ENCODE measurements at regions not wholly inside any gene's neighbourhood (a gene's known extent, or its start where the extent isn't known, plus 50 kb on each side); places are given as distances from the start of the nearest gene placed in this dataset.

DNA sequence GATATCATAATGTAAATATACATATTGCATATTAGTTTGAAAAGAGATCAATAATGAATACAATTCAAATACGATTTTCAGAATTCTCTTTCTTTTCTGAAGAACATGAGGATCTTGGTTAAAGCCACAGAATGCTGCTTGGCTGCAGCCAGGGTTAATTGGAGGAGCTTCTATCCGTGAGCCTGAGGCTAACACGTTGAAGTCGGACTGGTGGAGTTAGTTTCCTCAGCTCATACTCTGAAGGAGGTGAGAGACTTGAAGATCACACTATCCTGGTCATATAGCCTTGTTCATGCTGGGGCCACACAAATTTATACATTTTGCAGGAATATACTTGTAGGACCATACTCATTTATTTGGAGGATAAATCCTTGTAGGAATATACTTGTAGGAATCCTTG, 335.8 kb downstream of the TRIB2 start:
- no peaks in the 10 kb centered on the region for H3K36me3 Mint-ChIP-seq (ENCODE audit: insufficient read depth)
- H3K9me3 Mint-ChIP-seq, result no peaks in the 10 kb centered on the region
- no peak overlapping the region for H3K27ac Mint-ChIP-seq
- no peak for ATAC-seq (replicated peaks)
- DNase-seq, result no peak
- H3K4me1 Mint-ChIP-seq (ENCODE audit: low read depth in 2 of 2), result no peaks in the 10 kb centered on the region
- peaks cover 17 to 21% of the 10 kb centered on the region in 2 donors for H3K27me3 Mint-ChIP-seq
- H3K4me3 Mint-ChIP-seq, result no peak overlapping the region

DNA sequence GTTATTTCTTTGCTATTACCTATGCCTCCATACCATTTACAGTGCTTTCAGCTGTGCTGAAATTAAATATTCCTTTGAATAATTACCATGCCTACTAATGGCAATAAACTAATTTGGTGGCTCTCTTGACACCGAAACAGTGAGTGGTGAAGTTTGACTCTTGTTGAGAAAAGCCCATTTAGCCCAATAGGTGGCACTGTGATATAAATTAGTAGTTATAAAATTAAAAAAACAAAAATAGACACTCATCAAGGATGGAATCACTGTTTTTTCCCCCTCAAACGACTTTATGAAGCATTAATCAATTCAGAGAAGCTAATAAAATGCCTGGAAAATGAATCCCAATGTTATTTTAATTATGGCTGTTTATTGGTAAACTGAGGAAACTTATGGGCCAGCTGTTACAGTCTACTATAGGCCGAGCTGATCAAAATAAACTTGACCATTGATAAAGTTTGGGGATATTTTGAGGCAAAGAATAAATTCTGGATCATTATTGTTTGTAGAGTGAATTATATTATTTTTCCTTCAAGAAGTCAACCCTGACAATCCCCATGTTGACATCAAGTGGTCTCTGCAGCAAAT, 339.6 kb downstream of the TRIB2 start:
- Mint-ChIP-seq H3K27me3 (peaks cover 25 to 26% of the 10 kb centered on the region in 2 donors), H3K9me3 (no peaks in the 10 kb centered on the region), H3K4me1 (ENCODE audit: low read depth in 2 of 2) (no peaks in the 10 kb centered on the region), H3K4me3 (no peak overlapping the region), H3K36me3 (ENCODE audit: insufficient read depth) (no peaks in the 10 kb centered on the region), H3K27ac (no peak overlapping the region)
- ATAC-seq (replicated peaks) (no peak), DNase-seq (no peak)

DNA sequence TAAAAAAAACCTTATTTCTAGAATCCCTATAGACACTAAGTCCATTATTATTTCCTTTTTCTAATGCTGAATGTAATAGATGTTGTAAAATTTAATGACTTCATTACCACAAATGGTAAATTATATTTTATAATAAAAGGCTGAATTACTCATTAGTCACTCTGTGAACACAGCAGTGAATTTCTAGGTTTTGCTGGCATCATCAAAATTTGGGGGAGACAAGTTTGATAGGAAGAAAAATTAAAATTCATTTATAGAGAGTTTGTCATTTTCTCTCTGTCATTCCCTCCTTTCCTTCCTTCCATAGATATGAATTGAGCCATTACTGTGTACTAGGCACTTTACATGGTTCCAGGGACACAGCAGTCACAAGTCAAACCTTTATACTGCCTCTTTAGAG, 340.9 kb downstream of the TRIB2 start:
- Mint-ChIP-seq H3K4me3 (no peak overlapping the region), H3K9me3 (no peaks in the 10 kb centered on the region)

DNA sequence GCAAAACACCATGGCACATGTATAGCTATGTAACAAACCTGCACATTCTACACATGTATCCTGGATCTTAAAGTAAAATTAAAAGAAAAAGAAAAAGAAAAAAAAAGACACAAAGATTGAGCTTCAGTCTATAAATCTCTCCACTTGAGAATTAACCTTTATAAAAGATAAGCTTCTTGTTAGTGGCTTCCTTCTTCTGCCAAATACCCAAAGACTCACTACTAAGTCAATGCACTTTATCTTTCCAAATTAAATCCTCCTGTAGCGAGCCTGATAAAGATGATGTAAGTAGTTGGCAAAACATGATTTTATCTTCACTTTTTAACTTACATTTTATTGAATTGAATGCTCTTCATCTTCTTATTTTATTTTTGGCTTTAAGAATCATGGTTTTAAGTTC, 349.9 kb downstream of the TRIB2 start:
- Mint-ChIP-seq H3K9me3 (no peaks in the 10 kb centered on the region), H3K27ac (no peak overlapping the region), H3K4me3 (no peak overlapping the region), H3K4me1 (ENCODE audit: low read depth in 2 of 2) (no peaks in the 10 kb centered on the region), H3K36me3 (ENCODE audit: insufficient read depth) (no peaks in the 10 kb centered on the region), H3K27me3 (peaks cover 44 to 56% of the 10 kb centered on the region in 2 donors)
- ATAC-seq (replicated peaks), result no peak
- DNase-seq, result no peak

More for the DNA sequence above, 340.9 kb downstream of the TRIB2 start:
- no peaks in the 10 kb centered on the region for H3K36me3 Mint-ChIP-seq (ENCODE audit: insufficient read depth)
- H3K27ac Mint-ChIP-seq, result no peak overlapping the region
- no peak for DNase-seq
- ATAC-seq (replicated peaks), result no peak
- H3K4me1 Mint-ChIP-seq (ENCODE audit: low read depth in 2 of 2), result no peaks in the 10 kb centered on the region
- H3K27me3 Mint-ChIP-seq, result peaks cover 25 to 26% of the 10 kb centered on the region in 2 donors

DNA sequence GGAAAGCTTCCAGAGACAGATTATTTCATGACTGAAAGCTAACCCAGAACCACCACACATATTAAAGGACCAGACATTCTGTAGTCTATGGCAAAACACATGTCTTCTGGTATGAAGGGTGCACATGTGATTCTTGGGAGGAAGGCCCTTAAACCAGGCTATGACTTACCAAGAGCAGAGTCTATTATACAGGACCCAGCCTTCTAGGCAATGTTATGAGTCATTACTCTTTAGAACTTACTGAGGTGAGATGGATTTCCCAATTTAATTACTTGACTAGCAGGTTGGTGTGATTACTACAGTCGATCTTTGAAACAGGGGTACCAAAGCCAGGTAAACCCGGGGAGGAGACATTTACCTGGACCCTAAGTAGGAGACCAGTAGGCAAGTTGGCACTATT, 350.8 kb downstream of the TRIB2 start:
- H3K9me3 Mint-ChIP-seq, result no peaks in the 10 kb centered on the region
- H3K4me3 Mint-ChIP-seq, result no peak overlapping the region
- DNase-seq, result no peak
- H3K4me1 Mint-ChIP-seq (ENCODE audit: low read depth in 2 of 2), result no peaks in the 10 kb centered on the region
- peaks cover 45 to 57% of the 10 kb centered on the region in 2 donors for H3K27me3 Mint-ChIP-seq
- H3K36me3 Mint-ChIP-seq (ENCODE audit: insufficient read depth), result no peaks in the 10 kb centered on the region
- no peak for ATAC-seq (replicated peaks)
- H3K27ac Mint-ChIP-seq, result no peak overlapping the region

DNA sequence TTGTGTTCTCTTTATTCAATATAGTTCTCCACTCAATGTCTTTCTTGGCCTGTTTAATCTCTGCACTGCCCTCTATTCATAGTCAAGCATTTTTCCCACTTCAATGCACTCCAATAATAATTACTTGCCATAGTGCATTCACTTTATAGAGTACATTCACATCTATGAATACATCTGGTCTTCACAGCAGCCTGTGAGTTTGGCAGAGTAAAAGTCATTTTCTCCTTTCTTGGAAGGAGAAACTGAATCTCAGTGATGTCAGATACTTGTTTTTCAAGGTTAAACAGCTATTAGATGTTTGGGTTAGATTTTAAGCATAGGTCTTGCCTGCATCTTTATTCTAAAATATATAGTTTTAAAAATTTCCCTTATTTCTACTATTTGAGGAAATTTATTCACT, 373.2 kb downstream of the TRIB2 start:
- DNase-seq (no peak), ATAC-seq (replicated peaks) (no peak)
- Mint-ChIP-seq H3K36me3 (ENCODE audit: insufficient read depth) (no peaks in the 10 kb centered on the region), H3K4me3 (no peak overlapping the region), H3K27ac (no peak overlapping the region), H3K9me3 (no peaks in the 10 kb centered on the region), H3K27me3 (peaks cover 48 to 57% of the 10 kb centered on the region in 2 donors), H3K4me1 (ENCODE audit: low read depth in 2 of 2) (no peaks in the 10 kb centered on the region)

DNA sequence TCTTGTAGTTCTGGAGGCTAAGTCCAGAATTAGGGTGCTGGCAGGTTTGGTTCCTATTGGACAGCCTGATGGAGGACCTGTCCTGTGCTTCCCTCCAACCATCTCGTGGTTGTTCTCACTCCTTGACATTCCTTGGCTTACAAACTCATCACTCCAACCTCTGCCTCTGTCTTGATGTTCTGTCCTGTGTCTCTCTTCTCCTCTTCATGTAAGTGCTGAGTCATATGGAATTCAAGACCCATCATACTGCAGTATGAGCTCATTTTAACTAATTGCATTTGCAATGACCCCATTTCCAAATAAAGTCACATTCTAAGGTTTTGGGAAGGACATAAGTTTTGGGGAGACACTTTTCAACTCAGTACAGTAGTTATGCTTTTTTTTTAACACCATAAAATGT, 374.7 kb downstream of the TRIB2 start:
- Mint-ChIP-seq H3K36me3 (ENCODE audit: insufficient read depth) (no peaks in the 10 kb centered on the region), H3K4me3 (no peak overlapping the region), H3K27ac (no peak overlapping the region), H3K9me3 (no peaks in the 10 kb centered on the region), H3K4me1 (ENCODE audit: low read depth in 2 of 2) (no peaks in the 10 kb centered on the region), H3K27me3 (peaks cover 55 to 72% of the 10 kb centered on the region in 2 donors)
- DNase-seq (no peak), ATAC-seq (replicated peaks) (no peak)

DNA sequence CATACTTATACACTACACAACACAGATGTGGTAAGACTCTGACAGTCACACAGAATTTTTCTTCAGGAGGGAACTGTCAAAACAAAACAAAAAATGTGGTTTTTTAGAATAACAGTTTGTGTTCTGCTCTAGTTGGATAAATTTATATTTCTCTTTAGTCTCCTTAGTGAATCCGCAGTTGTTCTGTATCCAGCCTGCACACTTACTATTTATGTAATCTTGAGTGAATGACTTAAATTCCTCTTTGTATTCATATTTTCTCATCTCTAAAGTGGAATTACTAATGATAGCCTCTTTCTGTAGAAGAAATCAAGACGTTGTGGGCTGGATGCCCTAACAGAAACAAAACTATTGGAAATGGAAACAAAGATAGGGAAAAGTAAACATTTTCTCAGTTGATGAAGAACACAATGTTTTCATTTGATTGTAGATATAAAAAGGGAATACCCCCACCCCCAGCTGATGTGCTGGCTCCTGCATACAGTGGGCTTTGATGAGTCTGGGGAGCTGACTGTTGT, 375.2 kb downstream of the TRIB2 start:
- Mint-ChIP-seq H3K27ac (no peak overlapping the region), H3K27me3 (peaks cover 57 to 77% of the 10 kb centered on the region in 2 donors), H3K4me3 (no peak overlapping the region), H3K36me3 (ENCODE audit: insufficient read depth) (no peaks in the 10 kb centered on the region), H3K4me1 (ENCODE audit: low read depth in 2 of 2) (no peaks in the 10 kb centered on the region), H3K9me3 (no peaks in the 10 kb centered on the region)
- ATAC-seq (replicated peaks), result no peak
- no peak for DNase-seq

DNA sequence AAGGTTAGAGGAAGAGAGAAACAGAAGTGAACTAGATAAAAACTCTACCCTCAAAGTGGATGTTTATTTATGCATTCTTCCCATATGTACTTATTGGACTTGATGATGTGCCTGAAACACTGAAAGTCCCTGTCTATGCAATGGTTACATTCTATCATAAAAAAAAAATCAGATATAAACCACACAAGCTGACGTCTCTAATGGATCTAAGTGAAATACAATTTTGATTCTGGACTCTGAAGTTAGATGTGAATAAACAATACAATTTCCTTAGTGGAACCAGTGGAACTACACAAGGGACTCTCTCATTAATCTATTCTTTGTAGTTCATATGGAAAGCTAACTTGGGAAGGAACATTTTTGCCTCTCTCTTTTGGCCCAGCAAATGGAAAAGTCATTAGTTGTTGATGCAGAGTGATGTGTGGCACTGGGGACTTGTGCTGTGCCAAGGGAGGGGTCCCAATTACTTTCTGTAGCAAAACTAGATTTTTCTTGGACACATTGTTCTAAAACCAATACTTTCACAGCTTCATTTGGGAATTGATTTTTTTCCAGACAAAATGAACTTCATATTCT, 376.8 kb downstream of the TRIB2 start:
- no peak overlapping the region for H3K27ac Mint-ChIP-seq

DNA sequence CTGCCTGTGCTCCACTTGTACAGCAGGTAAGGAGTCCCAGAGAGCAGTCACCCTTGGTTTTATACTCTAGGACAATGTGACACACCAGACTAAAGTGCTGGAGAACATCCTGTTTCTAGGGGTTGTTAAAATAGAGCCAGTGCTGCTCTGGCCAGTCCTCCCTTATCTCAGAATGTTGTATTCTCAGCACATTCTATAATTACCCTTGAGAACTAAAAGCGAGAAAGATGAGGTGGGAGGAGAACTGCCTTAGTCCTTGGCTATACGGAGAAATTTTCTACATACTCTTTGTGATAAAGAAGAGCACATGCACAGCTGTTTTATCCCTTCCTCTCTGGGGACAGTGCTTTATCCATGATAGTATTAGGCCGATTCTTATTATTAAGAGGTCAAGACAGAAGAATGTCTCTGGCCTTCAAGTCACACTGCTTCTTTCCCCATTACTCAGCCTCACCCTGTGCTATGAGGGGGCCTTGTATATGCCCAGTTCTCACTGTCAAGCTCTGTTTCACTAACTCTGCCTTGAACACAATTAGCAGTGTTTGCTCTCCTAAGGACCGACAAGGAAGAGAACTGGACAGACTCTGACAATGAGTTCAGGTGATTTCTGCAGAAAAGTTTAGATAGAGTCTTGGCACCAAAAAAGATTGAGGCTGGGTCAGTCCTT, 385.8 kb downstream of the TRIB2 start:
- DNase-seq (no peak), ATAC-seq (replicated peaks) (no peak)
- peaks cover 37 to 42% of the 10 kb centered on the region in 2 donors for H3K27me3 Mint-ChIP-seq
- no peaks in the 10 kb centered on the region for H3K4me1 Mint-ChIP-seq (ENCODE audit: low read depth in 2 of 2)
- no peak overlapping the region for H3K27ac Mint-ChIP-seq
- H3K36me3 Mint-ChIP-seq (ENCODE audit: insufficient read depth), result no peaks in the 10 kb centered on the region
- H3K9me3 Mint-ChIP-seq, result peaks cover 0 to 6% of the 10 kb centered on the region in 2 donors
- H3K4me3 Mint-ChIP-seq, result no peak overlapping the region

More for the DNA sequence above, 376.8 kb downstream of the TRIB2 start:
- ATAC-seq (replicated peaks), result no peak
- Mint-ChIP-seq H3K27me3 (peaks cover 52 to 77% of the 10 kb centered on the region in 2 donors), H3K9me3 (no peaks in the 10 kb centered on the region), H3K36me3 (ENCODE audit: insufficient read depth) (no peaks in the 10 kb centered on the region), H3K4me1 (ENCODE audit: low read depth in 2 of 2) (no peaks in the 10 kb centered on the region), H3K4me3 (no peak overlapping the region)
- DNase-seq, result no peak

DNA sequence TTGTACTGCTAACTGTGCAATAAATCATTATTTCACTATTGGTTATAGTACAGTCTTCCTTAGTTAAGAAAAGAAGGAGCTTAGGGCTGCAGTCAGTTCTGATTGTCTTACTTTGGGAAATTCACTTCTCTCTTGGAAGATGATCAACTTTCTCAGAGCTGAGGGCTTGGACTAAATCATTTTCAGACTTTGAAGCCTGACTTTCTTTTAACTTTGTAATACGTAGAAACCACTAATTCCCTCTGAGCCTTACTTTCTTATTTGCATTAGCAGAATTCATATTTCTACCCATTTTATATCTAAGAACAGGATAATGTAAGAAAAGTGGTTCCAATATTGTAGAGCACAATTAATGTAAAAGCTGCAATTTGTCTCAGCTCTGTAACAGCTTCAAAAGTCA, 386.4 kb downstream of the TRIB2 start:
- H3K9me3 Mint-ChIP-seq, result peaks cover 0 to 6% of the 10 kb centered on the region in 2 donors
- H3K4me1 Mint-ChIP-seq (ENCODE audit: low read depth in 2 of 2), result no peaks in the 10 kb centered on the region
- no peak overlapping the region for H3K4me3 Mint-ChIP-seq
- no peaks in the 10 kb centered on the region for H3K36me3 Mint-ChIP-seq (ENCODE audit: insufficient read depth)
- H3K27ac Mint-ChIP-seq, result no peak overlapping the region
- DNase-seq (no peak), ATAC-seq (replicated peaks) (no peak)
- H3K27me3 Mint-ChIP-seq, result peaks cover 39 to 43% of the 10 kb centered on the region in 2 donors

DNA sequence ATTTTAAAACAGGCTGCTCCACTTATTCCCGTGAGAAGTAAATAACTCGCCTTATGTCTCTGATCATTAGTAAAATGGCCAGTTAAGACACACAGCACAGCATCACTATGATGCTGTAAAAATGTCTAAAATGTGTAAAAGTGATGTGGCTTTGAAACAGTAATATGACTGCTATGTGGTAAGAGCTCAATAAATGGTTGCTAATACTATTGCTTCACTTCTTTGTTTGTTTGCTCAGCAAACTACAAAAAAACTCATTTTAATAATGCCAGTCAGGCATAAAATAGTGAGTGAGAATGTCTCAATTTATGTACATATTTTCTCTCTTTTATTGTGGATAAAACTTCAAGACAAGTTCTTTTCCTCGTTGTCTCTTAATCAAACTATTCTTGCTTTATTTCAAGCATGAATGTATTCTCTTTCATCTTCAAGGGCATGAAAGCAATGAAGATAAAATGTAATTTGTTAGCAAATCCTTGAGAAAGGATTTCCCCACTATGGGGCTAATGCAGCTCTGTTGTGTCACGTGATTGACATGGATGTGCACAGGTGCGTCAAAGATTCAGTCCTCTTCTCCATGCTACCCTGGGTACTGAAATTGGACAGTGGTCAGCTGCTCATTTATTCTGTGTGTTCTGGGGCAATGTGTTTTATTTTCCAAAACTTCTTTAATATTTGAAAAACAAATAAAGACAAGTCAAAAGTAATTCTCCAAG, 387.2 kb downstream of the TRIB2 start:
- DNase-seq (no peak), ATAC-seq (replicated peaks) (no peak)
- H3K27me3 Mint-ChIP-seq, result peaks cover 36 to 39% of the 10 kb centered on the region in 2 donors
- H3K27ac Mint-ChIP-seq, result no peak overlapping the region
- H3K4me1 Mint-ChIP-seq (ENCODE audit: low read depth in 2 of 2), result no peaks in the 10 kb centered on the region
- no peak overlapping the region for H3K4me3 Mint-ChIP-seq
- peaks cover 0 to 6% of the 10 kb centered on the region in 2 donors for H3K9me3 Mint-ChIP-seq
- H3K36me3 Mint-ChIP-seq (ENCODE audit: insufficient read depth), result no peaks in the 10 kb centered on the region

DNA sequence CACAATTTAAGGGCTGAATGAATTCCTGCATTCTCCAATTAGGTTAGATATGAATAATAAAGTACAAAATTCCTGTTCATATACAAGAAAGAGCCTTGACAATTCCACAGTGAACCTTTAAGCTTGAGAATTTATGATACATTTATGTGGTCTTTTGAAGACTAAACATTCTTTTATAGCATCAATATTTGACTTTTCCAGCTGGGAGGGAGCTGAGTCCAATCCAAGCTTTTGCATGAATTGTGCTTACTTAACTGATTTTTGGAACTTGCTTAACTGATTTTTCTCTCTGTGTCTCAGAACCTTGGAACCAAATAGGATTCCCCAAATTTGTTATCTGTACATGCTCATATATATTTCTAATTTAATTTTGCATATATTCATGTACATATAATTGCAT, 388.0 kb downstream of the TRIB2 start:
- ATAC-seq (replicated peaks) (no peak), DNase-seq (no peak)
- H3K4me1 Mint-ChIP-seq (ENCODE audit: low read depth in 2 of 2), result no peaks in the 10 kb centered on the region
- no peaks in the 10 kb centered on the region for H3K36me3 Mint-ChIP-seq (ENCODE audit: insufficient read depth)
- H3K4me3 Mint-ChIP-seq, result no peak overlapping the region
- no peak overlapping the region for H3K27ac Mint-ChIP-seq
- peaks cover 0 to 3% of the 10 kb centered on the region in 2 donors for H3K9me3 Mint-ChIP-seq
- peaks cover 28 to 31% of the 10 kb centered on the region in 2 donors for H3K27me3 Mint-ChIP-seq

All from effector memory CD8-positive, alpha-beta T cell (primary cell).